Stimulated activated CD8-positive, alpha-beta memory T cell treated with anti-CD3 and anti-CD28 coated beads, Interleukin-12 subunit alpha, Interleukin-12 subunit beta, amount 100 ng/mL, for 1 hour (primary cell): ENCODE measurements at regions not wholly inside any gene's neighbourhood (a gene's known extent, or its start where the extent isn't known, plus 50 kb on each side); places are given as distances from the start of the nearest gene placed in this dataset.

Experiments used
- DNase-seq: peaks from one replicate; pipeline ENCODE4 v3.0.0-alpha.2; 2020; ENCODE audit warnings: low read depth

- no peak for DNase-seq
Measured at GRCh38 chr6:169046483-169047192, 207.0 kb downstream of the THBS2 start.

DNA sequence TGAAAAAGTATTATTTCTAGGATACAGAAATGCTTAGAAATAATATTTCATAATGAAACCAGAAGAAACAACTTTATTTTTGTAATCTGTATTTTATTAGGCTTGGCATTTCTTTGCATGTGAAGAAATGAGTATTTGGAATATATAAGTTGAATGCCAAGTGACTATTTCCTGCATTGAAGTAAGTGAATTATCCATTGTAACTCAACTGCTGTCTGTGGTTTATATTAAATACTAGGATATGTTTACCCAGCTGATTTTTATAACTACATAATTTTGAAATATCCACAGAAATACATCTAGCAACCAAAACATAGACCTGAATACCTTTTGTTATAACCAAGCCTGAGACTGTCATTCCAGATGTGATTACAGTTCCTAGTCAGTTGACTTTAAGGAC is 207.6 kb downstream of the THBS2 start:
- no peak for DNase-seq

DNA sequence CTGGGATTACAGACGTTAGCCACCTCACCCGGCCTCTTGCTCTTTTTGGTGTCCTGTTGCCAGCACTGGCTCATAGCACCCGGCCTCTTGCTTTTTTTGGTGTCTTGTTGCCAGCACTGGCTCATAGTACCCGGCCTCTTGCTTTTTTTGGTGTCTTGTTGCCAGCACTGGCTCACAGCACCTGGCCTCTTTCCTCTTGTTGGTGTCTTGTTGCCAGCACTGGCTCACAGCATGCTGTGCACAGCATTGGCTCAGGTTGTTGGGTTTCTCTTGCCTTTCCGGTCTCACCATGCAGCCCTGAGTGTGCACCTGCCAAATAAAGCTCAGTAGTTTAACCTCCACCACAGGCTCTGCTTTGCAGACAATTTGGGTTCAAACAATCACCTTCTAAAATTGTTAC is 208.2 kb downstream of the THBS2 start:
- DNase-seq: no peak

- no peak for DNase-seq
Measured at GRCh38 chr6:169044381-169045230, 209.0 kb downstream of the THBS2 start.

- no peak for DNase-seq
Measured at GRCh38 chr6:169042061-169042460, 211.6 kb downstream of the THBS2 start.

DNA sequence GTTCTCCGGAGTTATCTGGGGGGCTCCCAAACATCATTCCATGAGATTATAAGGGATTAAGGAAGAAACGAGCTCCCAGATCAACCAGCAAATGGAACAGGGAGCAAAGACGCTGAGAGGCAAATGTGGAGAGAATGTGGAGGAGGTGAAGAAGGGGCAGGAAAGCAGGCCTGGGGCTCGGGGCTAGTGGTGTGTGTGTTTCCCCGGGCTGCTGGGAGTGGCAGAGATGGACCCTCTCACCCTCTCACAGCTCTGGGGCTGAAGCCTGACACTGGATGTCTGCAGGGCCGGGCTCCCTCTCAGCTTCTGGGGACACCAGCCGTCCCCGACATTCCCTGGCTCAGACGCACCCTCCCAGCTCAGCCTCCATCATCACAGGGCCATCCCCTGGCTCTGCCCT is 212.6 kb downstream of the THBS2 start:
- no peak for DNase-seq

DNA sequence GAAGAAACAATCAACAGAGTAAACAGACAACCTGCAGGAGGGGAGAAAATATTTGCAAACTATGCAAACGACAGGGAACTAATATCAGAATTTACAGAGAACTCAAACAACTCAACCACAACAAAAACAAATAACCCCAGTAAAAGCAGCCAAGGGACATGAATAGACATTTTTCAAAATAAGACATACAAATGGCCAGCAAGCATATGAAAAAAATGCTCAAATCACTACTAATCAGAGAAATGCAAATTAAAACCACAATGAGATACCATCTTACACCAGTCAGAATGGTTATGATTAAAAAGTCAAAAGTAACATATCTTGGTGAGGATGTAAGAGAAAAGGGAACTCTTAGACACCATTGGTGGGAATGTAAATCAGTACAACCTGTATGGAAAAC is 215.0 kb downstream of the THBS2 start:
- no peak for DNase-seq

DNA sequence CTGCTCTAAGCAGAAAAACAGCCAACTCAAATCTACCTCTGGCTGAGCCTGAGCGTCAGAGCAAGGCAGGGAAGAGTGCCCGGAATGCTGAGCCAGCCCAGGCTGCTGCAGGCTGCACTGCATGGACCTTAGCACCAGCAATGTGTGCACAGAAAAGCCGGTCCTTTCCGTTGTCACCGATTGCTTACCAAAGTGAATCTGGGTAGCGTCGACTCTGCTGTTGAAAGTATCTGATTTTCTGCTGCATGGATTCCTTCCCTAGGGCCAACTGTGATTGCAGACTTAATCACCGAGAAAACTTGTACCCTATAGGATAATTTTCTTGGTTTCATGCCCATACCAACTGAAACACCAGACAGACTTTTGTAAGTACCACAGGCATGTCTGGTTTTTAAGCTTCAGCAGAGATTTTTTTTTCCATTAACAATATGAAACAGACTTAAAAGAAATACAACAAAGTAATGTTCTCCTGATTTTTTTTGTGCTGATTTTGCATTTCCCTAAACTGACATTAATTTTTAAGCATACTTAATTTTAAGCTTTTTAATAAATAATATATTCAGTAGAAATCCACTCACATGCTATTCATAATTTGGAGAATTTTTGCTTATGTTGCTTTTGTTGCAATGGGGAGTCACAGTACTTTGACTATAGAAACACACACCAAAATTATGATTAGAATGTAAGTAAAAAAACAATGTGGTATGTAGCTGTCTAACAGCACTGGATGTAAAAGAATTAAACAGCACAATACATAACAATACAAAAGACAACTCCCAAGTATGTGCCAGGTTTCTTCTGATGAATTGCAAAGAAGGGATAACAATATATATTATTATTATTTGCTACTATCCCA is 218.0 kb downstream of the THBS2 start:
- DNase-seq: no peak

DNA sequence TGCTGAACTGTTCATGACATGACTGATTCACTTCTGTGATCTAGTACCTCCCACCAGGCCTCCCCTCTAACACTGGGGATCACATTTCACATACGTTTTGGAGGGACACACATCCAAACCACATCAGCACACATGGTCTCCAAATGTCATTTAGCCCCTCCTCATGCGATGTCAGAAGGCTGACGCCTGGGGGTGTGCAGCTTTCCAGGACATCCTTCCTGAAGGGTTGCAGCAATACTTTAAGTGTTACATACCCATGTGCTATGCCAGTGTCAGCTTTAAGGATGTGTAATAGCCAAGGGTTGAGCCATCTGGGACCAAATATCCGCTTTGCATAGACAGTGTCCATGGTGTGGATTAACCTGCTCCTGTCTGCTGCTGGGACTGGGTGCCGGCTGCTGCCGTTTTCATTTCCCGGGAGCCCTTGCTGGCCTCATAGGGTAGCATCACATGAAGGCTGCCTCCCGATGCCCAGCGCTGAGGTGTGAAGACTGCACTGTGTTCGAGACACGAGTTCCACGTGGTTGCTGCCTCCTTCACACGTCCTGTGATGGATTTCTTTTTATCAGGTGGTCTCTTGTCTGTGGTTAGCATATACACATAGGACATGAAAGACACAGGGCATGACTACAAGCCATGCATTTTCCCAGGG is 219.0 kb downstream of the THBS2 start:
- DNase-seq: no peak

GRCh38 chr6:169029861-169030260 is 223.8 kb downstream of the THBS2 start:
- no peak for DNase-seq

GRCh38 chr6:169028343-169028742 is 225.3 kb downstream of the THBS2 start:
- no peak for DNase-seq

DNA sequence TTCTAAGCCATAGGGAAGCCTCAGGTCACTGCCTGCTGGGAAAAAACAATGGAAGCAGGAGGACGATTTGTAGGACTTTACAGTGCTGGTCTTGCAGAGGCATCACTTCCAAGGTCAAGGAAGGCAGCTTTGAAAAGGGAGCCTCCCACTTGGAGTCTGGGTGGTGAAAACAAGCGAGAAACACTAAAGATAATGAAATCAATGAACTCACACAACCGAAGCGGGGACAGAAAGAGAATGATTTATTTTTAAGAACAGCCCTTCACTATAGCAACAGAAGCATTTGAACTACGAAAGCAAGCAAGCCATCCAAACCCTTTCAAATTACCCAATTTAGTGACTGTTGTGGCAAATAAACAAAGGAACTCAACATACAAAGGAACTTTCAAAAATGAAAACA is 227.5 kb downstream of the THBS2 start:
- no peak for DNase-seq

GRCh38 chr6:169024047-169024660 is 229.5 kb downstream of the THBS2 start:
- DNase-seq: no peak

- no peak for DNase-seq
Measured at GRCh38 chr6:169023161-169023874, 230.3 kb downstream of the THBS2 start.

GRCh38 chr6:169022079-169022478 is 231.6 kb downstream of the THBS2 start:
- no peak for DNase-seq

DNA sequence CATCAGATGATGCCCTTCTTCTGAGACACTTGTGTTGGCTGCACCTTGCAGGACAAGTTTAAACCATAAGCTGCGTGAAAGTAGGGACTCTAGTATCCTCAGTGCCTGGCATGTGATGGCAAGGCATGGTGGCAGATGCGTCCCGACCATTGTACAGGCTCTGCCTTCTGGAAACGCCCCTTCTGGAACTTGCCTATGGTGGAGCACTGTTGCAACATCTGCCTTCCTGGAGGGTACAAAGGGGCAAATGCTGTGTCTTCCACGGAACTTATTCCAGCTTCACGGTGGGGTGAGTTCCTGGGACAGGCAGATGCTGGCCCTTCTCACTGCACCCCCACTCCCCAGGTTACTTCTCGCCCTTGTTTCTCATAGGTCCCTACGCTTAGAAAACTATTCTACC is 232.8 kb downstream of the THBS2 start:
- no peak for DNase-seq

DNA sequence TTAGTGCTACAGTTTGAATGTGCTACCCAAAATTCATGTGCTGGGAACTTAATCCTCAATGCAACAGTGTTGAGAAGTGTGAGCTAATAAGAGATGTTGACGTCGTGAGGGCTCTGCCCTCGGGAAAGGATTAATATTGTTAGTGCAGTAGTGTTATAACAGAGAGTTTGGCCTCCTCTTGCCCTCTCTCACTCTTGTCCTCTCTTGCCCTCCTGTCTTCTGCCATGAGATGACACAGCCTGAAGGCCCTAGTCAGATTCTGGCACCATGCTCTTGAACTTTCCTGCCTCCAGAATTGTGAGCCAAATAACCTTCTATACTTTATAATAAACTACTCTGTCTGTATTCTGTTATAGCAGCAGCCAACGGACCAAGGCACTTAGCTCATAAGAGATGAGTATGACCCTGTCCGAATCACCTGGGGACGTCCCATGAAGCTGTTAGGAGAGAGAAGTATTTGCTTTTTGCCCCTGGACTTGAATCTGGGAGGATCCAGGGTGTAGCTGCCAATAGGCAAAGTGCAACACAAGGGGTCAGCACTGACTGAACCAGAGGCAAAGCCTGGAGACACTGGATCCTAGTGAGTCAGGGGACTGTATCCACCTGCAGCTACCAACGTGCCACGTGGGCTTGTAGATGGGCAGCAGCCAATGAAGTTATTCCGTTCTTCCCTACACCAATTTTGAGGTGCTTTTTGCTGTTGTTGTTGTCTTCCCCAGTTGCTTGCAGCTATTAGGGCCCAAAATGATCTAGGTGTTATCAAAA is 233.7 kb downstream of the THBS2 start:
- no peak for DNase-seq

DNA sequence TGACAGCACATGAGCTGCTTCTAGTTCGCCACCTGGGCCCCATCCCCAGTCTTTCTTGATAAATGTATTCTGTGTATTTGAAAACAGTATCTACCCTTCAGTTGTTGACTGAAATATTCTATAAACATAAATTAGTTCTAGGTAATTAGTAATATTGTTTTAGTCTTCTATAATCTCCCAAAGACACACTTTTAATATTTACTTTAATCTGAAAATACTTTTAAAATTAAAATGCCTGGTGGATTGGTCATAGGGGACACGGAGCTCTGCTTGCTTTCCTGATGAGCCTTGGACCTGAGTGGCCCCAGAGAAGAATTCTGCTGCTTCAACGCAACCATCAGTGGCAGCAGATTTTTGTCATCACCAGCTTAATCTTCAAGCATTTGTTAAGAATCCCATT is 234.5 kb downstream of the THBS2 start:
- no peak for DNase-seq

GRCh38 chr6:169016758-169017157 is 236.9 kb downstream of the THBS2 start:
- DNase-seq: no peak
